GM12878 (cell line): ENCODE measurements at regions not wholly inside any gene's neighbourhood (a gene's known extent, or its start where the extent isn't known, plus 50 kb on each side); places are given as distances from the start of the nearest gene placed in this dataset.

Experiments used
- ATAC-seq: fragments of 200-7000 bp; cut with Tn5 transposase; 3 replicates; pipeline ENCODE4 v1.9.1; 2020; ENCODE audit warnings: mild to moderate bottlenecking, moderate library complexity
- BruUV-seq: library from RNA; stranded (reverse); fragments of 400-500 nt; replicated peaks from 2 replicates; lab custom pipeline; 2021; lab: Mats Ljungman, UMichigan
- CTCF ChIA-PET: fragments of 300-600 bp; sonication (Branson Sonifier 250); formaldehyde crosslinking; extraction: SDS; loops from one replicate; lab custom pipeline; 2021; ENCODE audit warnings: inconsistent platforms; lab: Yijun Ruan, JAX
- POLR2A ChIA-PET: fragments of 350-600 bp; formaldehyde crosslinking; extraction: SDS; loops from one replicate; lab custom pipeline; 2021; ENCODE audit warnings: inconsistent platforms; lab: Charles Lee
- RAD21 ChIA-PET: fragments of 300-600 bp; sonication (Branson Sonifier 250); formaldehyde crosslinking; loops from one replicate; lab custom pipeline; 2023; ENCODE audit warnings: antibody characterized with exemption; ENCODE audit not compliant: unreplicated experiment; lab: Charles Lee
- SMC1A ChIA-PET: fragments of 300-600 bp; sonication (Branson Sonifier 250); formaldehyde crosslinking; loops from one replicate; lab custom pipeline; 2023; ENCODE audit not compliant: unreplicated experiment, uncharacterized antibody; lab: Charles Lee
- DNase-seq: peaks from one replicate; pipeline ENCODE4 v3.0.0-alpha.2; 2011; ENCODE audit warnings: low read depth, low spot score
- FAIRE-seq: peaks from 3 replicates; lab custom pipeline; 2011; peaks lifted over from hg19 to GRCh38; lab: Jason Lieb, UNC
- H2AFZ ChIP-seq: 2 replicates; pipeline ENCODE4 v1.6.0; 2011; ENCODE audit warnings: low read depth, low read length, control low read depth; ENCODE audit not compliant: control insufficient read depth
- H3K27ac ChIP-seq: 2 replicates; pipeline ENCODE4 v1.5.1; 2011; ENCODE audit warnings: control low read depth; ENCODE audit not compliant: control insufficient read depth, insufficient read depth
- H3K27me3 ChIP-seq, 2 experiments: replicated peaks in 1 of 2; 2 replicates each; pipeline versions ENCODE4 v1.6.0 to v1.6.1; 2011; ENCODE audit warnings: low read length in 1 of 2; ENCODE audit not compliant: control insufficient read depth in 2 of 2, insufficient read depth in 2 of 2
- H3K36me3 ChIP-seq, 2 experiments: 2 replicates each; pipeline ENCODE4 v1.5.1; 2011; ENCODE audit warnings: low read length in 1 of 2; ENCODE audit not compliant: control insufficient read depth in 2 of 2, insufficient read depth in 2 of 2
- H3K4me1 ChIP-seq: 2 replicates; pipeline ENCODE4 v1.6.1; 2011; ENCODE audit warnings: mild to moderate bottlenecking, low read length, moderate library complexity, mixed read lengths; ENCODE audit not compliant: control insufficient read depth, insufficient read depth
- H3K4me2 ChIP-seq: 2 replicates; pipeline ENCODE4 v1.6.0; 2011; ENCODE audit warnings: control low read depth; ENCODE audit not compliant: control insufficient read depth, insufficient read depth
- H3K4me3 ChIP-seq: fragments of 200-600 bp; sonication (generic); 2 replicates; pipeline ENCODE4 v1.5.1; 2016
- H3K79me2 ChIP-seq: 2 replicates; pipeline ENCODE4 v1.6.0; 2011; ENCODE audit warnings: low read length; ENCODE audit not compliant: control insufficient read depth, insufficient read depth
- H3K9ac ChIP-seq: 2 replicates; pipeline ENCODE4 v1.8.0; 2011; ENCODE audit warnings: low read length, control low read depth, mixed read lengths; ENCODE audit not compliant: control insufficient read depth, insufficient read depth
- H3K9me3 ChIP-seq: replicated peaks from 3 replicates; pipeline ENCODE4 v1.5.1; 2011; ENCODE audit warnings: mild to moderate bottlenecking, low read length; ENCODE audit not compliant: control insufficient read depth, insufficient read depth
- H4K20me1 ChIP-seq: 2 replicates; pipeline ENCODE4 v1.6.0; 2011; ENCODE audit not compliant: control insufficient read depth, insufficient read depth
- CBFB ChIP-seq: IDR thresholded peaks from 2 replicates; pipeline ENCODE4 v1.6.1; 2016; ENCODE audit warnings: antibody characterized with exemption, low read depth
- CREM ChIP-seq: IDR thresholded peaks from 2 replicates; pipeline ENCODE4 v1.6.1; 2014; ENCODE audit warnings: antibody characterized with exemption, low read depth
- IKZF1 ChIP-seq: fragments of 450-650 bp; conservative IDR thresholded peaks from 2 replicates; pipeline ENCODE4 v1.6.1; 2017; ENCODE audit warnings: antibody characterized with exemption, mild to moderate bottlenecking
- NFYA ChIP-seq: IDR thresholded peaks from 2 replicates; pipeline ENCODE4 v1.6.1; 2011; ENCODE audit warnings: low read depth, mild to moderate bottlenecking, low read length, improper control_type of control experiment, borderline replicate concordance
- PBX3 ChIP-seq: IDR thresholded peaks from 2 replicates; pipeline ENCODE4 v1.6.1; 2011; ENCODE audit warnings: mild to moderate bottlenecking, low read depth, low read length, moderate library complexity; ENCODE audit not compliant: insufficient replicate concordance
- SMARCA5 ChIP-seq: fragments of 450-650 bp; IDR thresholded peaks from 2 replicates; pipeline ENCODE4 v1.6.1; 2017; ENCODE audit warnings: mild to moderate bottlenecking
- SPI1 ChIP-seq: IDR thresholded peaks from 2 replicates; pipeline ENCODE4 v1.6.1; 2011; ENCODE audit warnings: low read depth, mild to moderate bottlenecking, low read length, moderate library complexity, borderline replicate concordance; ENCODE audit not compliant: insufficient read depth
- SREBF2 ChIP-seq: IDR thresholded peaks from 2 replicates; pipeline ENCODE4 v1.6.1; 2012; ENCODE audit warnings: mild to moderate bottlenecking, low read length
- TARDBP ChIP-seq: IDR thresholded peaks from 2 replicates; pipeline ENCODE4 v1.6.1; 2016; ENCODE audit warnings: borderline replicate concordance
- ZBED1 ChIP-seq: IDR thresholded peaks from 2 replicates; pipeline ENCODE4 v1.6.1; 2016; ENCODE audit warnings: borderline replicate concordance
- ZNF24 ChIP-seq: fragments of 450-650 bp; IDR thresholded peaks from 2 replicates; pipeline ENCODE4 v1.6.1; 2017; ENCODE audit warnings: antibody characterized with exemption, mild to moderate bottlenecking
- WGBS: methylation state at CpG from one replicate; pipeline ENCODE4 v1.1.6; 2016; ENCODE audit warnings: low lambda C conversion rate; ENCODE audit not compliant: insufficient replicate concordance, insufficient coverage; ENCODE audit errors: missing lambda C conversion rate; 5-methylcytosine and 5-hydroxymethylcytosine counted together
- in situ Hi-C: fragments of 300-500 bp; cut with MboI; formaldehyde crosslinking; loops from 9 replicates; pipeline ENCODE4 v1.14.3; 2018; ENCODE audit warnings: mixed read lengths
- intact Hi-C: fragments of 100-400 bp; cut with micrococcal nuclease; formaldehyde crosslinking; loops from one replicate; pipeline ENCODE4 v1.14.2; 2022; ENCODE audit not compliant: unreplicated experiment
- TF ChIP-seq, protein P1 (sequence below): fragments of 450-650 bp; IDR thresholded peaks from 2 replicates; pipeline ENCODE4 v1.6.1; 2017; ENCODE audit warnings: mild to moderate bottlenecking, low read depth, inconsistent platforms; ENCODE audit not compliant: poor library complexity, severe bottlenecking
- TF ChIP-seq, protein P2 (sequence below): IDR thresholded peaks from 2 replicates; pipeline ENCODE4 v1.6.1; 2012; ENCODE audit warnings: mild to moderate bottlenecking, low read depth, low read length

DNA sequence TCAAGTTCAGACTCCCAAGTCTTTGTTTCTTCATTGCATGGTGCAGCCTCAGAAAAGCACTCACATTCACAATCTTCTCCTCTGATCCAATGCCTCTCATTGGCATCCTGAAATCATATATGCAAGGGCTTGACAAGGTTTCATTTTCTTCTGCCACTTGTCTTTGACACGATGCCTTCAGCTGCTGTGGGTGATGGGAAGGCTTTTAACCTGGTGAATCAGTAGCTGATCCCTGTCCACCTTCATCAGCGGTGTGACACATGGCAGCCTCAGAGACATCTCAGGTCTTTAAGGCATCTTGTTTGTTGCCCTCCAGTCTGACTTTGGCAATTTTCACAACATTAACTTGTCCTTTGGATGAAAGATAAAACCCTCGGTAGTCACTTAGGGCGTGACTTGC, 147.2 kb downstream of the PRELID2 start:
- BruUV-seq = no TSS peak
- no peak overlapping the region for H3K27ac ChIP-seq
- TF ChIP-seq, protein P1, sequence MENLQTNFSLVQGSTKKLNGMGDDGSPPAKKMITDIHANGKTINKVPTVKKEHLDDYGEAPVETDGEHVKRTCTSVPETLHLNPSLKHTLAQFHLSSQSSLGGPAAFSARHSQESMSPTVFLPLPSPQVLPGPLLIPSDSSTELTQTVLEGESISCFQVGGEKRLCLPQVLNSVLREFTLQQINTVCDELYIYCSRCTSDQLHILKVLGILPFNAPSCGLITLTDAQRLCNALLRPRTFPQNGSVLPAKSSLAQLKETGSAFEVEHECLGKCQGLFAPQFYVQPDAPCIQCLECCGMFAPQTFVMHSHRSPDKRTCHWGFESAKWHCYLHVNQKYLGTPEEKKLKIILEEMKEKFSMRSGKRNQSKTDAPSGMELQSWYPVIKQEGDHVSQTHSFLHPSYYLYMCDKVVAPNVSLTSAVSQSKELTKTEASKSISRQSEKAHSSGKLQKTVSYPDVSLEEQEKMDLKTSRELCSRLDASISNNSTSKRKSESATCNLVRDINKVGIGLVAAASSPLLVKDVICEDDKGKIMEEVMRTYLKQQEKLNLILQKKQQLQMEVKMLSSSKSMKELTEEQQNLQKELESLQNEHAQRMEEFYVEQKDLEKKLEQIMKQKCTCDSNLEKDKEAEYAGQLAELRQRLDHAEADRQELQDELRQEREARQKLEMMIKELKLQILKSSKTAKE = no peak
- TF ChIP-seq CREM (no peak), SMARCA5 (no peak), CBFB (no peak), SREBF2 (no peak)
- ChIA-PET CTCF (no interaction called here), POLR2A (no interaction called here), SMC1A (no interaction called here), RAD21 (no interaction called here)
- H3K36me3 ChIP-seq = no peaks in the 10 kb centered on the region
- no peak for ATAC-seq
- H3K9ac ChIP-seq = no peak overlapping the region
- no peaks in the 10 kb centered on the region for H3K79me2 ChIP-seq
- H3K9me3 ChIP-seq = no peaks in the 10 kb centered on the region
- no peak overlapping the region for H3K4me2 ChIP-seq
- DNase-seq = no peak
- no peak for FAIRE-seq
- H3K27me3 ChIP-seq = no peaks in the 10 kb centered on the region
- in situ Hi-C loops = loop anchor here (10.0 kb wide), 2 partner anchors 437 to 737 kb away; no protein-coding TSS in a partner anchor
- H3K4me3 ChIP-seq = no peak overlapping the region
- H2AFZ ChIP-seq = no peak overlapping the region
- WGBS = 26% methylated on average over 4 of the region's 4 CpGs
- H4K20me1 ChIP-seq = no peaks in the 10 kb centered on the region
- H3K4me1 ChIP-seq = no peaks in the 10 kb centered on the region
- intact Hi-C loops = no loop called here

DNA sequence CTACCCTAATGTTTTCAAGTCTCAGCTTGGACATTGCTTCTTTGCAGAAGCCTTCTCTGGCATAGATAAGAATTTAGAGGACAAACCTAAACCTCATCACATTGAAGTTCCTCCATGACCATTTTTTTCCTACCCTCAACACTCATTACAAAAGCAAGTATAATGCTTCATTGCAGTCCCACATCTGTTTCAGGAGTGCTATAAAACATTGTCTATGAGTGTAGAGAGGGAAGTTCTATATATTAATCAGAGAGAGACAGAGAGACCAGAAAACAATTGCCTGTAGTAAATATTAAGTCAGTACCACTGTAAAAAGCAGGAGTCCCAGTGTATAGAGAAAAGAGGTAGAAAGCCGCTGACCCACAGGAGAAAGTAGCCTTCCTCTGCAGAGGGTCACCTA, 149.7 kb downstream of the PRELID2 start:
- RAD21 ChIA-PET = no interaction called here
- DNase-seq (no peak), ATAC-seq (no peak), FAIRE-seq (no peak)
- 81% methylated on average over 1 of the region's 1 CpG for WGBS
- H4K20me1 ChIP-seq = no peaks in the 10 kb centered on the region
- H3K27ac ChIP-seq = no peak overlapping the region
- no peaks in the 10 kb centered on the region for H3K9me3 ChIP-seq
- H3K4me1 ChIP-seq = no peaks in the 10 kb centered on the region
- intact Hi-C loops (no loop called here), in situ Hi-C loops (loop anchor here (10.0 kb wide), 2 partner anchors 439 to 739 kb away; no protein-coding TSS in a partner anchor)
- SMC1A ChIA-PET = no interaction called here
- no peak overlapping the region for H2AFZ ChIP-seq
- no TSS peak for BruUV-seq
- no peak overlapping the region for H3K9ac ChIP-seq
- H3K36me3 ChIP-seq = no peaks in the 10 kb centered on the region
- CTCF ChIA-PET = interaction anchor here (1.1 to 1.9 kb wide), 2 partner anchors 10 to 13 kb away, joined by 3 to 6 read pairs; no protein-coding TSS in a partner anchor
- H3K4me2 ChIP-seq = no peak overlapping the region
- H3K27me3 ChIP-seq = no peaks in the 10 kb centered on the region
- POLR2A ChIA-PET = no interaction called here
- H3K4me3 ChIP-seq = no peak overlapping the region
- H3K79me2 ChIP-seq = no peaks in the 10 kb centered on the region
- TF ChIP-seq PBX3 (no peak), ZBED1 (no peak), TARDBP (no peak), SPI1 (no peak), NFYA (no peak), ZNF24 (no peak), IKZF1 (no peak)
- TF ChIP-seq, protein P2, sequence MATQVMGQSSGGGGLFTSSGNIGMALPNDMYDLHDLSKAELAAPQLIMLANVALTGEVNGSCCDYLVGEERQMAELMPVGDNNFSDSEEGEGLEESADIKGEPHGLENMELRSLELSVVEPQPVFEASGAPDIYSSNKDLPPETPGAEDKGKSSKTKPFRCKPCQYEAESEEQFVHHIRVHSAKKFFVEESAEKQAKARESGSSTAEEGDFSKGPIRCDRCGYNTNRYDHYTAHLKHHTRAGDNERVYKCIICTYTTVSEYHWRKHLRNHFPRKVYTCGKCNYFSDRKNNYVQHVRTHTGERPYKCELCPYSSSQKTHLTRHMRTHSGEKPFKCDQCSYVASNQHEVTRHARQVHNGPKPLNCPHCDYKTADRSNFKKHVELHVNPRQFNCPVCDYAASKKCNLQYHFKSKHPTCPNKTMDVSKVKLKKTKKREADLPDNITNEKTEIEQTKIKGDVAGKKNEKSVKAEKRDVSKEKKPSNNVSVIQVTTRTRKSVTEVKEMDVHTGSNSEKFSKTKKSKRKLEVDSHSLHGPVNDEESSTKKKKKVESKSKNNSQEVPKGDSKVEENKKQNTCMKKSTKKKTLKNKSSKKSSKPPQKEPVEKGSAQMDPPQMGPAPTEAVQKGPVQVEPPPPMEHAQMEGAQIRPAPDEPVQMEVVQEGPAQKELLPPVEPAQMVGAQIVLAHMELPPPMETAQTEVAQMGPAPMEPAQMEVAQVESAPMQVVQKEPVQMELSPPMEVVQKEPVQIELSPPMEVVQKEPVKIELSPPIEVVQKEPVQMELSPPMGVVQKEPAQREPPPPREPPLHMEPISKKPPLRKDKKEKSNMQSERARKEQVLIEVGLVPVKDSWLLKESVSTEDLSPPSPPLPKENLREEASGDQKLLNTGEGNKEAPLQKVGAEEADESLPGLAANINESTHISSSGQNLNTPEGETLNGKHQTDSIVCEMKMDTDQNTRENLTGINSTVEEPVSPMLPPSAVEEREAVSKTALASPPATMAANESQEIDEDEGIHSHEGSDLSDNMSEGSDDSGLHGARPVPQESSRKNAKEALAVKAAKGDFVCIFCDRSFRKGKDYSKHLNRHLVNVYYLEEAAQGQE = no peak
